ENCODE measurements at regions not wholly inside any gene's neighbourhood (a gene's known extent, or its start where the extent isn't known, plus 50 kb on each side); places are given as distances from the start of the nearest gene placed in this dataset.

DNA sequence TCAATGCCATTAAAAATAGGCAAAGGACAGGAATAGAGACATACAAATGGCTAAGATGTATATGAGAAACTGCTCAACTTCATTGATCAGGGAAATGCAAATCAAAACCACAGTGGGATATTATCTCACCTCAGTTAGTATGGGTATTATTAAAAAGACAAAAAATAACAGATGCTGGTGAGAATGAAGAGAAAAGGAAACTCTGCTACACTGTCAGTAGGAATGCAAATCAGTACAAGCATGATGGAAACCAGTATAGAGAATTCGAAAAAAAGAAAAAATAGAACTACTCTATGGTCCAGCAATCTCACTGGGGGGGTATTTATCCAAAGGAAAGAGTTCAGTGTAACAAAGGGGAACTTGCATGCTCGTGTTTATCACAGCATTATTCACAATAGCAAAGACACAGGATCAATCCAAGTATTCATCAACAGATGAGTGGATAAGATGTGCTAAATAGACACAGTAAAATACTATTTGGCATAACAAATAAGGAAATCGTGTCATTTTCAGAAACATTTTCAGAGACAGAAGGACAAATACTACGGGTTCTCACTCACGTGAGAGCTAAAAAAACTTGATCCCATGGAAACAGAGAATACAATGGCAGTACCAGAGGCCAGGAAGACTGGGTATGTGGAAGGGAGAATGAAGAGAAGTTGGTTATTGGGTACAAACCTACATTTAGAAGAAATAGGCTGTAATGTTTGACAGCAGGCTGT is 60.6 kb downstream of the CCDC74A start:
- TF ChIP-seq CTCF (IDR thresholded peaks at IDR 0.05; ENCODE audit: extremely low read depth in 1 of 2, insufficient read depth in 1 of 2, low read depth in 1 of 2, low read length in 2 of 2), result no peak
- TF ChIP-seq POLR2A (IDR thresholded peaks at IDR 0.05; ENCODE audit: low read depth, low read length), result no peak
- no peak for TF ChIP-seq EZH2 (IDR thresholded peaks at IDR 0.05; ENCODE audit: borderline replicate concordance, low read depth, low read length, severe bottlenecking)
- no peak for TF ChIP-seq JUN (IDR thresholded peaks at IDR 0.05; ENCODE audit: borderline replicate concordance, insufficient read depth, insufficient read length, low read depth)
